Progenitor cell of endocrine pancreas (in vitro differentiated cells): ENCODE measurements at regions not wholly inside any gene's neighbourhood (a gene's known extent, or its start where the extent isn't known, plus 50 kb on each side); places are given as distances from the start of the nearest gene placed in this dataset.

Experiments used
- DNase-seq: peaks from one replicate; pipeline ENCODE4 v3.0.0; 2021; ENCODE audit warnings: low spot score; ENCODE audit not compliant: unreplicated experiment
- H3K27ac Mint-ChIP-seq: 2 replicates; pipeline ENCODE4 v1.8.0; 2021; ENCODE audit warnings: mild to moderate bottlenecking, moderate library complexity, mixed read lengths
- H3K27me3 Mint-ChIP-seq: 2 replicates; pipeline ENCODE4 v1.8.0; 2021; ENCODE audit warnings: mixed read lengths
- H3K36me3 Mint-ChIP-seq: 2 replicates; pipeline ENCODE4 v1.8.0; 2022; ENCODE audit warnings: mixed read lengths; ENCODE audit not compliant: insufficient read depth
- H3K4me1 Mint-ChIP-seq: 2 replicates; pipeline ENCODE4 v1.8.0; 2021; ENCODE audit warnings: low read depth, mixed read lengths
- H3K4me3 Mint-ChIP-seq: 2 replicates; pipeline ENCODE4 v1.8.0; 2021; ENCODE audit warnings: low read depth, mild to moderate bottlenecking, moderate library complexity, mixed read lengths
- H3K9me3 Mint-ChIP-seq: 2 replicates; pipeline ENCODE4 v1.8.0; 2021; ENCODE audit warnings: low read depth, mixed read lengths
- CTCF ChIP-seq: fragments of 200-600 bp; sonication (generic); IDR thresholded peaks from one replicate; pipeline ENCODE4 v1.5.0; 2021; ENCODE audit warnings: antibody characterized with exemption, mild to moderate bottlenecking; ENCODE audit not compliant: unreplicated experiment

- Mint-ChIP-seq H3K9me3 (no peaks in the 10 kb centered on the region), H3K4me3 (no peak overlapping the region), H3K27ac (no peak overlapping the region), H3K27me3 (no peaks in the 10 kb centered on the region), H3K4me1 (no peaks in the 10 kb centered on the region), H3K36me3 (no peaks in the 10 kb centered on the region)
- no peak for TF ChIP-seq CTCF
- no peak for DNase-seq
Measured at GRCh38 chr10:36608251-36608650, 517.1 kb upstream of the ANKRD30A start.

GRCh38 chr10:36606234-36606839 lies 519.1 kb upstream of the ANKRD30A start:
- DNase-seq = no peak
- TF ChIP-seq CTCF = no peak
- H3K27me3 Mint-ChIP-seq = no peaks in the 10 kb centered on the region
- no peaks in the 10 kb centered on the region for H3K9me3 Mint-ChIP-seq
- H3K36me3 Mint-ChIP-seq = no peaks in the 10 kb centered on the region
- no peak overlapping the region for H3K4me3 Mint-ChIP-seq
- no peaks in the 10 kb centered on the region for H3K4me1 Mint-ChIP-seq
- H3K27ac Mint-ChIP-seq = no peak overlapping the region

- H3K27ac Mint-ChIP-seq = no peak overlapping the region
Measured at GRCh38 chr10:36604316-36604715, 521.1 kb upstream of the ANKRD30A start.

GRCh38 chr10:36603688-36604087 lies 521.7 kb upstream of the ANKRD30A start:
- H3K27ac Mint-ChIP-seq = no peak overlapping the region
- DNase-seq = no peak
- no peaks in the 10 kb centered on the region for H3K4me1 Mint-ChIP-seq
- H3K36me3 Mint-ChIP-seq = no peaks in the 10 kb centered on the region
- TF ChIP-seq CTCF = no peak
- H3K27me3 Mint-ChIP-seq = no peaks in the 10 kb centered on the region
- no peaks in the 10 kb centered on the region for H3K9me3 Mint-ChIP-seq
- H3K4me3 Mint-ChIP-seq = no peak overlapping the region

More at GRCh38 chr10:36604316-36604715, 521.1 kb upstream of the ANKRD30A start:
- Mint-ChIP-seq H3K36me3 (no peaks in the 10 kb centered on the region), H3K4me1 (no peaks in the 10 kb centered on the region), H3K27me3 (no peaks in the 10 kb centered on the region), H3K9me3 (no peaks in the 10 kb centered on the region), H3K4me3 (no peak overlapping the region)
- DNase-seq = no peak
- TF ChIP-seq CTCF = no peak

GRCh38 chr10:36602374-36602773 lies 523.0 kb upstream of the ANKRD30A start:
- no peaks in the 10 kb centered on the region for H3K9me3 Mint-ChIP-seq

More at GRCh38 chr10:36602374-36602773, 523.0 kb upstream of the ANKRD30A start:
- no peaks in the 10 kb centered on the region for H3K36me3 Mint-ChIP-seq
- no peak for TF ChIP-seq CTCF
- H3K4me1 Mint-ChIP-seq = no peaks in the 10 kb centered on the region
- no peak for DNase-seq
- no peaks in the 10 kb centered on the region for H3K27me3 Mint-ChIP-seq
- H3K27ac Mint-ChIP-seq = no peak overlapping the region
- H3K4me3 Mint-ChIP-seq = no peak overlapping the region
